Gastrocnemius medialis (tissue), 4 donors: ENCODE measurements at regions not wholly inside any gene's neighbourhood (a gene's known extent, or its start where the extent isn't known, plus 50 kb on each side); places are given as distances from the start of the nearest gene placed in this dataset.

ENCODE experiments used
- ATAC-seq, 2 donors: fragments of 150-250 bp; one replicate each; pipeline ENCODE4 v1.9.1; 2016
- DNase-seq, 2 donors: peaks; one replicate each; pipeline ENCODE4 v3.0.0-alpha.2; 2019
- H3K27ac ChIP-seq, 4 donors: fragments of 200-600 bp; sonication (generic); 1 replicate in 1 of 4; 2 replicates in 3 of 4; pipeline ENCODE4 v1.5.1; 2016 to 2018; ENCODE audit warnings: mild to moderate bottlenecking in 2 of 4, moderate library complexity in 1 of 4
- H3K27me3 ChIP-seq, 3 donors: fragments of 200-600 bp; sonication (generic) in 2 of 3; 1 replicate in 1 of 3; 2 replicates in 2 of 3; pipeline versions ENCODE4 v1.5.1 to v1.6.0; 2016 to 2019; ENCODE audit warnings: mild to moderate bottlenecking in 1 of 3, moderate library complexity in 1 of 3
- H3K36me3 ChIP-seq, 2 donors: fragments of 200-600 bp; sonication (generic) in 1 of 2; one replicate each; pipeline ENCODE4 v1.5.1; 2017 to 2018
- H3K4me1 ChIP-seq, 2 donors: fragments of 200-600 bp; sonication (generic) in 1 of 2; one replicate each; pipeline ENCODE4 v1.5.1; 2016 to 2017; ENCODE audit warnings: mild to moderate bottlenecking in 2 of 2
- H3K4me3 ChIP-seq, 4 donors: fragments of 200-600 bp; sonication (generic) in 3 of 4; 1 replicate in 1 of 4; 2 replicates in 3 of 4; pipeline ENCODE4 v1.5.1; 2016 to 2019; ENCODE audit warnings: mild to moderate bottlenecking in 2 of 4
- H3K9me3 ChIP-seq, 3 donors: fragments of 200-600 bp; sonication (generic) in 2 of 3; 1 replicate in 1 of 3; 2 replicates in 2 of 3; pipeline ENCODE4 v1.5.1; 2016 to 2019
- CTCF ChIP-seq, 5 experiments: fragments of 450-650 bp in 3 of 5; fragments of 200-600 bp in 2 of 5; sonication (generic) in 2 of 5; IDR thresholded peaks in 4 of 5; conservative IDR thresholded peaks in 1 of 5; 1 replicate in 4 of 5; 2 replicates in 1 of 5; pipeline ENCODE4 v1.5.1; 2016 to 2019; ENCODE audit warnings: antibody characterized with exemption in 5 of 5, mild to moderate bottlenecking in 3 of 5, moderate library complexity in 3 of 5
- POLR2A ChIP-seq, 2 donors: fragments of 450-650 bp; IDR thresholded peaks; one replicate each; pipeline ENCODE4 v1.6.1; 2017; ENCODE audit warnings: antibody characterized with exemption in 2 of 2, mild to moderate bottlenecking in 2 of 2, moderate library complexity in 2 of 2
- in situ Hi-C, 4 donors: fragments of 200-750 bp; cut with MboI; loops; one replicate each; pipeline versions ENCODE4 v1.15.0 to v1.8.0; 2017; ENCODE audit warnings: low sequenced_read_pairs in 4 of 4
- intact Hi-C: fragments of 100-400 bp; cut with DNase I; formaldehyde crosslinking; loops from one replicate; pipeline ENCODE4 v1.15.1; 2023; ENCODE audit warnings: low total_unique reads

DNA sequence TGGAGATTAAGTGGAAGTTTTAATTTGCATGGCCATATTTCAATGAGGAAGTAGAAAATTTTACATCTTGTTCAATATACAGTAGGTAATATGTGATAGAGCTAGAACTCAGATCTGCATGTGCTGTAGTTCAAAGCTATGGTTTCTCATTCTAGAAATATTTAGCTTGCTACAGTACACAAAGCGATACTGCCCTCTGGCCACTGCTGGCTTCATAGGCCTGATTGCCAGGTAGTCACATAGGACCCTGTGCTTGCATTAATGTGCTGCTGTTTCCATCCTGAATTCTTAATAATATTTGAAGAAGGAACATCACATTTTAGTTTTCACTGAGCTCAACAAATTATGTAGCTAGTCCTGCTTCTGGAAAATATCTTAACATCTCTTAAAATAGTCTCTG lies 87.0 kb downstream of the PLSCR2 start:
- H3K36me3 ChIP-seq, result no peaks in the 10 kb centered on the region
- no peaks in the 10 kb centered on the region for H3K4me1 ChIP-seq
- ATAC-seq (no peak), DNase-seq (no peak)
- TF ChIP-seq POLR2A (IDR thresholded peaks at IDR 0.05) (no peak), CTCF (IDR thresholded peaks at IDR 0.05 in 4 of 5, conservative IDR thresholded peaks at IDR 0.05 in 1 of 5) (no peak)
- H3K27ac ChIP-seq, result no peak overlapping the region
- no peaks in the 10 kb centered on the region for H3K27me3 ChIP-seq
- no peaks in the 10 kb centered on the region for H3K9me3 ChIP-seq
- no peak overlapping the region for H3K4me3 ChIP-seq
- intact Hi-C loops, result no loop called here
- in situ Hi-C loops, result no loop called here

GRCh38 chr3:146380046-146380445 lies 89.3 kb downstream of the PLSCR2 start:
- Histone ChIP-seq H3K27ac (no peak overlapping the region), H3K9me3 (no peaks in the 10 kb centered on the region), H3K4me1 (no peaks in the 10 kb centered on the region), H3K4me3 (no peak overlapping the region), H3K27me3 (no peaks in the 10 kb centered on the region), H3K36me3 (no peaks in the 10 kb centered on the region)
- DNase-seq, result no peak
- no peak for ATAC-seq
- intact Hi-C loops (no loop called here), in situ Hi-C loops (no loop called here)
- TF ChIP-seq POLR2A (IDR thresholded peaks at IDR 0.05) (no peak), CTCF (IDR thresholded peaks at IDR 0.05 in 4 of 5, conservative IDR thresholded peaks at IDR 0.05 in 1 of 5) (no peak)

- TF ChIP-seq POLR2A (IDR thresholded peaks at IDR 0.05) (no peak), CTCF (IDR thresholded peaks at IDR 0.05 in 4 of 5, conservative IDR thresholded peaks at IDR 0.05 in 1 of 5) (no peak)
- Histone ChIP-seq H3K27me3 (no peaks in the 10 kb centered on the region), H3K27ac (no peak overlapping the region), H3K4me3 (no peak overlapping the region), H3K9me3 (no peaks in the 10 kb centered on the region), H3K4me1 (no peaks in the 10 kb centered on the region), H3K36me3 (no peaks in the 10 kb centered on the region)
- intact Hi-C loops (no loop called here), in situ Hi-C loops (no loop called here)
- DNase-seq (no peak), ATAC-seq (no peak)
Measured at GRCh38 chr3:146375219-146375618, 94.1 kb downstream of the PLSCR2 start.

DNA sequence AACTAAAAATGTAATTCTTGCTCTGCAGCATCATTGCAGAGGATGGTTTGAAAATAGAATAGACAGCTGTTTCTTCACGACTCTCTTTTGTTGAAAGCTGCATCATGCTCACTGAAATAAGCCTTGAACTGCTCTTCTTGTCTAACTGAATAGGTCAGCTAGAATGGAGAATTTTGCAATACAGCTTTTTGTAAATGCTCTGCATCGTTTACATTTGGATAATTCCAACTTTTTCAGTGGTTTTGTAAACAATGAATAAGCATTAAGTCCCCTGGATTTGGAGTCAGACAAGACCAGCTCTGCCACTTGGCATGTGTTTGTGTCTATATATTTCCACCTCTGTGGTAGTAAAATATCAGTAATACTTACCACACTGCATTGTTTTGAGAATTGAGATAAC lies 95.2 kb downstream of the PLSCR2 start:
- H3K27ac ChIP-seq, result no peak overlapping the region
- DNase-seq, result no peak
- TF ChIP-seq POLR2A (IDR thresholded peaks at IDR 0.05) (no peak), CTCF (IDR thresholded peaks at IDR 0.05 in 4 of 5, conservative IDR thresholded peaks at IDR 0.05 in 1 of 5) (no peak)
- no peaks in the 10 kb centered on the region for H3K9me3 ChIP-seq
- ATAC-seq, result no peak
- in situ Hi-C loops, result no loop called here
- H3K27me3 ChIP-seq, result no peaks in the 10 kb centered on the region
- no peaks in the 10 kb centered on the region for H3K36me3 ChIP-seq
- no peak overlapping the region for H3K4me3 ChIP-seq
- H3K4me1 ChIP-seq, result no peaks in the 10 kb centered on the region
- intact Hi-C loops, result no loop called here

DNA sequence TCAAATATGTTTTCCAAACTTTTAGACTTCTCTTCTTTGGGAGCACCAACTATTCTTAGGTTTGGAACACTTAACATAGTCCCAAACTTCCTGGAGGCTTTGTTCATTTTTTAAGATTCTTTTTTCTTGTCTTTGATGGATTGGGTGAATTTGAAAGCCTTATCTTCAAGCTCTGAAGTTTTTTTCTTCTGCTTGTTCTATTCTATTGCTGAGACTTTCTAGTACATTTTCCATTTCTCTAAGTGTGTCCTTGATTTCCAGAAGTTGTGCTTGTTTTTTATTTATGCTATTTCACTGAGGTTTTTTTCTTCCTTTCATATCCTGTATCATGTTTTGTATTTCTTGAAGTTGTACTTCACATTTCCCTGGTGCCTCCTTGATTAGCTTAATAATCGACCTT lies 97.5 kb downstream of the PLSCR2 start:
- Histone ChIP-seq H3K4me3 (no peak overlapping the region), H3K4me1 (no peaks in the 10 kb centered on the region), H3K9me3 (no peaks in the 10 kb centered on the region), H3K27me3 (no peaks in the 10 kb centered on the region), H3K27ac (no peak overlapping the region), H3K36me3 (no peaks in the 10 kb centered on the region)
- in situ Hi-C loops, result no loop called here
- intact Hi-C loops, result no loop called here
- DNase-seq, result no peak
- TF ChIP-seq CTCF (IDR thresholded peaks at IDR 0.05 in 4 of 5, conservative IDR thresholded peaks at IDR 0.05 in 1 of 5), result no peak
- no peak for TF ChIP-seq POLR2A (IDR thresholded peaks at IDR 0.05)
- ATAC-seq, result no peak
